ENCODE measurements at regions not wholly inside any gene's neighbourhood (a gene's known extent, or its start where the extent isn't known, plus 50 kb on each side); places are given as distances from the start of the nearest gene placed in this dataset.
"Not testable (repeated sequence)": the region's sequence is repeated elsewhere in the genome, so short reads cannot be mapped to it uniquely, and the experiment has no call there.

DNA sequence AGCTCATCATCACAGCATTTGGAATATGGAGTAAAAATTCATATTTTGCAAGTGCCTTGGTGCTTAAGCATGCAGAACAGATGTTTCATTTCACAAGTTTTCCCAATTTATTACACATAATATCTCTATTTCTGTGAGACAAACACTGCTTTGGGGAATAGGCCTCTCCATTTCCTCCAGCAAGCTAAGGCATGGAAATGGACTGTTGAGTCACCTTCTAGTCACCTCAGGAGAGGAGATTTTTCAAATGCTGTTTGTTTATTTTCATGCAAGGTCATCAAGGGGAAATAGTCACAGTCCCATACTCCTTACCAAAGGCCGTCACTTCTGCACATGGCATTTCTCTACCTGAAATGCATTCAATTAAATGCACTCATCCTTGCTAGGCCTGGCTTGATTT is 57.4 kb upstream of the NUTM2D start:
- H3K27ac ChIP-seq; H3K36me3 ChIP-seq; in situ Hi-C loops (cut with MboI; ENCODE audit: low pct_ligation_motif_present in 1 of 4, low pct_unique_long_range_greater_than_20kb in 1 of 4, low sequenced_read_pairs in 3 of 4); H3K4me1 ChIP-seq; intact Hi-C loops (cut with DNase I; ENCODE audit: low total_unique reads); H3K4me3 ChIP-seq; DNase-seq; H3K9me3 ChIP-seq; H3K27me3 ChIP-seq: not testable (repeated sequence)
- WGBS, 2 donors (ENCODE audit: low coverage in 1 of 2), result no CpG with 5 or more reads among the region's 1 CpG

DNA sequence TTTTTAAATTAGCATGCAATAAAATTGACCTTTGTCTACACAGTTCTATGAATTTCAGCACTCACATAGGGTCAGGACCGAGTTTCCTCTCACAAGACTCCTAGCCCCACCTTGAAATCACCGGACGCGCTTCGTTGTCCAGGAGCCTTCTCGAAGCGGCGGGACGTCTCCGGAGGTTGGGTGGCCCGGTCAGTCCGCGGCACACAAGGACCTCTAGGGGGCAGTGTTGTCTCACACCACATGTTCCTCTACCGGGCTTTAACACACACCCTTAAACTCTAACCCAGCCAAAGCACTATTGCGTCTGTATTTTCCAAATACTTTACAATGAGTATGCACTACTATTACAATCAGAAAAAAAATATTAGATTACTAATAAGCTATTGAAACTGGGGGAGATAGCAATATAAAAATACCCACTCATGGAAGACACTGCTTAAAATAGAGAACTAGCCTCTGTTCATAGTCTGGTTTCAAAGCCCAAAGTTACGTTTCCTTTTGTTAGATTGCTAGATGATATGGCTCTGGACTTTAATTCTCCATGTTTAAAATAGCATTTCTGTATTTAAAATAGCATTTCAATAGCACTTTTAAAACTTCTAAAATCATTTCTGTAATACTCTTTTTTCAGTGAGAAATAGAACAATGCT is 56.0 kb upstream of the NUTM2D start:
- H3K27ac ChIP-seq; intact Hi-C loops (cut with DNase I; ENCODE audit: low total_unique reads); in situ Hi-C loops (cut with MboI; ENCODE audit: low pct_ligation_motif_present in 1 of 4, low pct_unique_long_range_greater_than_20kb in 1 of 4, low sequenced_read_pairs in 3 of 4); H3K36me3 ChIP-seq; H3K4me1 ChIP-seq; H3K4me3 ChIP-seq; H3K27me3 ChIP-seq; H3K9me3 ChIP-seq: not testable (repeated sequence)
- WGBS, 2 donors (ENCODE audit: low coverage in 1 of 2), result 75% methylated on average over 1 of the region's 16 CpGs; no CpG with 5 or more reads in 1 of the 2 donors
- TF ChIP-seq, protein P1, sequence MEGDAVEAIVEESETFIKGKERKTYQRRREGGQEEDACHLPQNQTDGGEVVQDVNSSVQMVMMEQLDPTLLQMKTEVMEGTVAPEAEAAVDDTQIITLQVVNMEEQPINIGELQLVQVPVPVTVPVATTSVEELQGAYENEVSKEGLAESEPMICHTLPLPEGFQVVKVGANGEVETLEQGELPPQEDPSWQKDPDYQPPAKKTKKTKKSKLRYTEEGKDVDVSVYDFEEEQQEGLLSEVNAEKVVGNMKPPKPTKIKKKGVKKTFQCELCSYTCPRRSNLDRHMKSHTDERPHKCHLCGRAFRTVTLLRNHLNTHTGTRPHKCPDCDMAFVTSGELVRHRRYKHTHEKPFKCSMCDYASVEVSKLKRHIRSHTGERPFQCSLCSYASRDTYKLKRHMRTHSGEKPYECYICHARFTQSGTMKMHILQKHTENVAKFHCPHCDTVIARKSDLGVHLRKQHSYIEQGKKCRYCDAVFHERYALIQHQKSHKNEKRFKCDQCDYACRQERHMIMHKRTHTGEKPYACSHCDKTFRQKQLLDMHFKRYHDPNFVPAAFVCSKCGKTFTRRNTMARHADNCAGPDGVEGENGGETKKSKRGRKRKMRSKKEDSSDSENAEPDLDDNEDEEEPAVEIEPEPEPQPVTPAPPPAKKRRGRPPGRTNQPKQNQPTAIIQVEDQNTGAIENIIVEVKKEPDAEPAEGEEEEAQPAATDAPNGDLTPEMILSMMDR (IDR thresholded peaks at IDR 0.05), result peak; percentile 13 to 40 (median 31)
- peak; percentile 58 for DNase-seq

DNA sequence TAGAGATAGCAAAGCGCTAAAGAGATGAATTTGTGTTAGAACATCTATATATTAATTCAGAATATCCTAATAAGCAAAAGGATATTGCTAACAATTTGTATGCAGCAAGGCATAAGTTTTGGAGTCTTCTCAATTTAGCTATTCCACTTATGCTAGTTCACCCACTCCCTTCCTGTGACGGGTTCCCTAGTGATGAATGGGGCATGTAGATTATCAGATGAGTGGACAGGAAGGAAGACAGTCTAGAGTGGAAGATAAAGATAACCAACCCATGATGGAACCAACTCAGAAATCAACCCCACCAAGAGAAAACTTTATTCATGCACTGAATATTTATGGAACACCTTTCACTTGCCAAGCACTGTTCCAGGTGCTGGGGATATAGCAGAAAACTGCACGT is 55.4 kb upstream of the NUTM2D start:
- in situ Hi-C loops (cut with MboI; ENCODE audit: low pct_ligation_motif_present in 1 of 4, low pct_unique_long_range_greater_than_20kb in 1 of 4, low sequenced_read_pairs in 3 of 4); H3K4me1 ChIP-seq; H3K27me3 ChIP-seq; H3K9me3 ChIP-seq; H3K27ac ChIP-seq; H3K36me3 ChIP-seq; DNase-seq; intact Hi-C loops (cut with DNase I; ENCODE audit: low total_unique reads); H3K4me3 ChIP-seq: not testable (repeated sequence)
- 74 to 88% methylated on average over 1 of the region's 3 CpGs for WGBS, 2 donors (ENCODE audit: low coverage in 1 of 2)

DNA sequence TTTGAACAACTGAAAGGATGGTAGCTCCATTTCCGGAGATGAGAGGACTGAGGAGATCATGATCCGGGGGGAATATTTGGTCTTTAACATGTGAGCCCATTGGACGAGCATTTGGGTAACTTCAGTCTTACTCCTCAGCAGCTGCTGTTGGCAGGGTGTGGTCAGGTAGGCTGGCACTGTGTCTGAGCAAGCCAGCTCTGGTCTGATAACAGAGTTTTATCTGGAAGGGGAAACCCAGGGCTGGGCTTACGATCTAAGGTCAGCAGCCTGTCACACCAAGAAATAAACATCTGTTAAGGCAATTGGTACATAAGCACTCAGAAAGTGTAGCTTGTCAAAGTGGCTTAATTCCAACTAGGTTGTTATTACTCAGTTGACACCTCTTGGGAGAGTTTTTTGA is 53.8 kb upstream of the NUTM2D start:
- WGBS, 2 donors (ENCODE audit: low coverage in 1 of 2), result 50% methylated on average over 1 of the region's 4 CpGs; no CpG with 5 or more reads in 1 of the 2 donors

DNA sequence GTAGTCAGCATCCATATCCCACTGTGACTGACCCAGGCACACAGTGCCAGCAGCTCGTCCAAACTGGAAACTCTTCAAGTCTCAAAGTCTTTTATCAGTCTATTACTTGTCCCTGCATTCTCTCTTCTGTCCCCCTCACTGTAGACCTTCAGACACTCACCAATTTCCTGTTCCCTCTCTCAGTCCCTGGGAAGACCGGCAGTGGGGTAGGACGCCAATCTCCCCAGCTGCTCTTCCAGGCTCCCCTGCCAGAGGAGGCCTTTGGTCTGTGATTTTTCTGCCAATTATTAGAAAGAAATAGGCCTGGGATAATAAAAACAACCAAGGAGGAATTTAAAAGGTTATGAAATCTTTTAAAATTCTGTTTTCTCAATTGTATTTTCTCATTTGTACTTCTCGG is 50.9 kb upstream of the NUTM2D start:
- in situ Hi-C loops (cut with MboI; ENCODE audit: low pct_ligation_motif_present in 1 of 4, low pct_unique_long_range_greater_than_20kb in 1 of 4, low sequenced_read_pairs in 3 of 4); intact Hi-C loops (cut with DNase I; ENCODE audit: low total_unique reads): not testable (repeated sequence)

More for the DNA sequence above, 53.8 kb upstream of the NUTM2D start:
- H3K27ac ChIP-seq; H3K9me3 ChIP-seq; in situ Hi-C loops (cut with MboI; ENCODE audit: low pct_ligation_motif_present in 1 of 4, low pct_unique_long_range_greater_than_20kb in 1 of 4, low sequenced_read_pairs in 3 of 4); intact Hi-C loops (cut with DNase I; ENCODE audit: low total_unique reads); H3K27me3 ChIP-seq; DNase-seq; H3K36me3 ChIP-seq; H3K4me1 ChIP-seq; H3K4me3 ChIP-seq: not testable (repeated sequence)

More for the DNA sequence above, 50.9 kb upstream of the NUTM2D start:
- not testable (repeated sequence) for H3K4me1 ChIP-seq, H3K36me3 ChIP-seq, H3K27me3 ChIP-seq, DNase-seq, H3K27ac ChIP-seq, H3K4me3 ChIP-seq, H3K9me3 ChIP-seq
- 91% methylated on average over 3 of the region's 4 CpGs; no CpG with 5 or more reads in 1 of the 2 donors for WGBS, 2 donors (ENCODE audit: low coverage in 1 of 2)
